ENCODE measurements at regions not wholly inside any gene's neighbourhood (a gene's known extent, or its start where the extent isn't known, plus 50 kb on each side); places are given as distances from the start of the nearest gene placed in this dataset.
"Not testable (repeated sequence)": the region's sequence is repeated elsewhere in the genome, so short reads cannot be mapped to it uniquely, and the experiment has no call there.

- DNase-seq, result no peak
These were observed 189.4 kb downstream of the CCT6B start for GRCh38 chr17:34771891-34772290.

- DNase-seq, result no peak
These were observed 190.7 kb downstream of the CCT6B start for GRCh38 chr17:34770586-34770985.

- no peak for DNase-seq
These were observed 190.5 kb downstream of the TMEM132E start for GRCh38 chr17:34769899-34770298.

GRCh38 chr17:34769049-34769448, 189.7 kb downstream of the TMEM132E start:
- DNase-seq, result no peak

- DNase-seq, result no peak
These were observed 185.9 kb downstream of the TMEM132E start for GRCh38 chr17:34765291-34765690.

- no peak for DNase-seq
These were observed 185.3 kb downstream of the TMEM132E start for GRCh38 chr17:34764716-34765115.

- no peak for DNase-seq
These were observed 184.6 kb downstream of the TMEM132E start for GRCh38 chr17:34763728-34764665.

GRCh38 chr17:34762078-34762477, 182.7 kb downstream of the TMEM132E start:
- no peak for DNase-seq

GRCh38 chr17:34761646-34762045, 182.3 kb downstream of the TMEM132E start:
- no peak for DNase-seq

GRCh38 chr17:34760931-34761495, 181.6 kb downstream of the TMEM132E start:
- no peak for DNase-seq

GRCh38 chr17:34758718-34759117, 179.3 kb downstream of the TMEM132E start:
- no peak for DNase-seq

GRCh38 chr17:34758316-34758715, 178.9 kb downstream of the TMEM132E start:
- DNase-seq, result no peak

GRCh38 chr17:34757611-34758010, 178.2 kb downstream of the TMEM132E start:
- no peak for DNase-seq

GRCh38 chr17:34757106-34757505, 177.7 kb downstream of the TMEM132E start:
- DNase-seq, result no peak

GRCh38 chr17:34756637-34757021, 177.2 kb downstream of the TMEM132E start:
- DNase-seq, result no peak

GRCh38 chr17:34755981-34756636, 176.7 kb downstream of the TMEM132E start:
- no peak for DNase-seq

GRCh38 chr17:34755371-34755770, 176.0 kb downstream of the TMEM132E start:
- DNase-seq, result no peak

- DNase-seq, result no peak
These were observed 170.6 kb downstream of the TMEM132E start for GRCh38 chr17:34750004-34750403.

- no peak for DNase-seq
These were observed 162.6 kb downstream of the TMEM132E start for GRCh38 chr17:34741967-34742366.

GRCh38 chr17:34740565-34741520, 161.5 kb downstream of the TMEM132E start:
- DNase-seq, result no peak

GRCh38 chr17:34739386-34739785, 160.0 kb downstream of the TMEM132E start:
- no peak for DNase-seq

- DNase-seq, result not testable (repeated sequence)
These were observed 158.3 kb downstream of the TMEM132E start for GRCh38 chr17:34737673-34738072.

GRCh38 chr17:34736611-34737010, 157.2 kb downstream of the TMEM132E start:
- no peak for DNase-seq

All from NCI-H774 (cell line).